Body of pancreas (tissue), 4 donors: ENCODE measurements at regions not wholly inside any gene's neighbourhood (a gene's known extent, or its start where the extent isn't known, plus 50 kb on each side); places are given as distances from the start of the nearest gene placed in this dataset.

Source experiments
- CTCF ChIP-seq, 7 experiments: fragments of 450-650 bp in 4 of 7; fragments of 200-600 bp in 3 of 7; sonication (generic) in 3 of 7; IDR thresholded peaks; one replicate each; pipeline ENCODE4 v1.5.1; 2016 to 2019; ENCODE audit warnings: antibody characterized with exemption in 7 of 7
- POLR2A ChIP-seq, 3 donors: fragments of 450-650 bp; IDR thresholded peaks; one replicate each; pipeline ENCODE4 v1.6.1; 2016; ENCODE audit warnings: antibody characterized with exemption in 3 of 3, mild to moderate bottlenecking in 2 of 3

- no peak for TF ChIP-seq POLR2A (IDR thresholded peaks at IDR 0.05)
- no peak for TF ChIP-seq CTCF (IDR thresholded peaks at IDR 0.05)
Measured at GRCh38 chr2:111708476-111709180, 175.4 kb downstream of the ANAPC1 start.
